Muscle of arm (tissue), 1 donor: ENCODE measurements at regions not wholly inside any gene's neighbourhood (a gene's known extent, or its start where the extent isn't known, plus 50 kb on each side); places are given as distances from the start of the nearest gene placed in this dataset.
A peak's percentile ranks its signal among the peaks of the same experiment; 100 is the strongest.

Experiments used
- DNase-seq: peaks from one replicate; pipeline ENCODE4 v3.0.0-alpha.2; 2013

DNA sequence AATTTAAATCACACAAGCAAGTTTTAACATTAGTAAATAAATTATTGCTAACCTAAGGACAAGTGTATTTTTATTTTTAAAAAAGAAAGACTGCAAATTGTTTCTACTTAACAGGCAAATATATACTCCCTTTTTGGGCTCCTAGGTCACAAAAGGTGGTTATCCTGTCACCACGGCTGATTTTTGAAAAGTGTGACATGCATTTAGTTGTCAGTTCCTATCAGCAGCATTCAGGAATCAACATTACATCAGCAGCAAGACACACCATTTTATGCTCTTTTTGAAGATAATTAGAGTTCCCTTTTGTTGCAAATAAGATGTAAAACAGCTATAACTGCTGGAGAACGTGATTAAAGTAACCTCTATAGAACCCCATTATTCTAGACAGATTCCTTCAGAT is 357.5 kb upstream of the TMCO5A start:
- no peak for DNase-seq

DNA sequence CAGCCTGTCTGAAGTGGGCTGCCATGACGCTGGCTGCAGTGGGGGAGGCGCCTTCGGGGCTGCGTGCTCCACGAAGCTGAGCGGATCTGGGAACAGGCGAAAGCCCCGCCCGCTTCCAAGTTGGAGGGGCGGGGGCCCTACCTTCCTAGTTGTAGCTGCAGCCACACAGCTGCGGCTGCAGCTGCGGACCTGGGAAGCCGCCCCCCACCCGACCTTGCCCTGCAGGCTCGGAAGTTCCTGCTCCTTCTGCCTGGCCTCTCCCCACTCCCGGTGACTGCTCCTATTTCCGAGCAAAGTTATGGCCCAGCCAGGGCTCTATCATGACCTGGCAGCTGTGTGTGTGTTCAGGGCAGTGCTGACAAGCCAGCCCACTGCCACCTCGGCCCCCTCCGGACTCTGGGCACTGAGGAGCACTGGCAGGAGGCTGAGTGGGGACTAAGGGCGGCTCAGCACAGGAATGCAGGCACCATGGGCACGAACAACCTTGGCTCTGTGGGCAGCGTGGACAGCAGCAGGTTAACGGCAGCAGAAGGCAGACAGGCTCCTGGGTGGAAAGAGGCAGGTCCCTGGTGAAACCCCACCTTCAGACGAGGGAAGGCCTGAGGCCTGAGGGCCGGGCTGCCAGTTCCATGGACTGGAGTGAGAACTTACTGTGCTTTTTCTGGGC is 352.4 kb upstream of the TMCO5A start:
- no peak for DNase-seq

DNA sequence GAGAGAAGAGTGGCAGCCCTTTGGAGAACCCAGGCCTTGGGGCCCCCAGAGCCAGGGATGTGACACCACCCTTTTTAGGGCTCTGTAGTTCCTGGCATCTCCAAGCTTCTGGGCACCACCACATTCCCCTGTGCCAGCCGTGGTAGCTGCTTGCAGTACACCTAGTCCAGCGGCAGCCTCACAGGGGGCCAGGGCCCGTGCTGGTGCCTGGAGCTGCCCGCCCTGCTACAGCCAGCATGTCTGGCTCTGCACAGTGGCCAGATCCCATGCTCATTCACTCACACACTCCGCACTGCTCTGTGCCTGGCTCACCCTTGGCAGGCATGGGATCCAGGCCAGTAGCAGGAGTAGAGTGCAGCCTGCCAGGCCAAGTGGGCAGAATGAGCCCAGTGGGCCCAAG is 351.6 kb upstream of the TMCO5A start:
- DNase-seq, result no peak

DNA sequence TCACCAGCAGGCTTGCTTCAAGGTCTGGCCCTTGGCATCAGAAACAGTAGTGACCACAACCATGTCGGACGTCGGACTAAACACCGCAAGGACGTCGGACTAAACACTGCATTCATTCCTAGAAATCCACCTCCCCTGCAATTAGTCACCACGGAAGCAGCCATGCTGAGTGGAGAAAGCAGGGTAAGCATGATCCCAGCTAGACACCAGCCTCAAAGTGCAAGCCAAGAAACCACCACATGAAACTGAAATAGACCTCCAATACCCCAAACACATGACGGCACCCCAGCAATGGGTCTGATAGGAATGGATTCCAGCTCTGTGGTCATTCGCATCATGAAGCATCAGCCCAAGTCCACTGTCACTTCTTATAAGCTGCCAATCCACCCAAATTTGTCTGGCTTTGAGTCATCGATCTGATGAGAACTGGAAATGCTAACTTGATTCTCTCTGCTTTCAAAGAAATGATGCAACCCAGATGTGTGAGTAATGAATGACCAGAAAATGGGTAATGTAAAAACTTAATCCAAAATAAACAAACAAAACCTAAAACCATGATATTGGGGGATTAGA is 348.3 kb upstream of the TMCO5A start:
- no peak for DNase-seq

DNA sequence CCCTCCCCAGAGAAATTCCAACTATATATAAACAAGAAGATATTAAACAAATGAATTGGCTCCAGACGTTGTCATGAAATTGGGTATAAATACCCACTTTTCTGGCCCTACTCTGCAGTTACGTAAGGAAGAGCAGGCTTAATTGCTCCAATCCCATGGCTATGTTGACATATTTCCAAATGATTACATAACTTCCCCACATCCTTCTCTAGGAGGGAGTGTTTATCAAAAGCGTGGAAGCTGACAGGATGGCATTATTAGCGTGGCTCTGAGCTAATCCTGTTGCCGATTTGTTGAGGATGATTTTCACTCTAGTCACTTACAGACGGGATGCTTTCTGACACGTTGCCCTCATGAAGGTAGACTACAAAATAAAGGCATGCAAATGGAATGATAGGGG is 347.5 kb upstream of the TMCO5A start:
- no peak for DNase-seq

DNA sequence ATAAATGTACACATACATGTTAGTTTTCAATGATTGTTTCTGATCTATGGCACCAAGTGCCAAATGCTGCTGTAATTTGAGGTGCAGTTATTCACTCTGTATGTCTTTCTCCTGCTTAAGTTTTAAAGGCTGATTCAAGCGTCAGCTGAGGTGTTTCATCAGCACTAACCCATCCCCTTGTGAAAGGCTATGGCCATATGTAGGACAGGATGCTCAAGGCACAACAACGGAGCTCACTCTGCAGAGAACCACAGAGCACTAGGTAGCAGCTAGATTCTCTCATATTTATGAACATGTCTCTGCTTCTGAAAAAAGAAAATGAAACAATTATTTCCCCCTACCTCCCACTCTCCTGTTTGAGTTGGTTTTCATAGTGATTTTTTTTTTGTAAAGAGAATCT is 340.0 kb upstream of the TMCO5A start:
- no peak for DNase-seq

DNA sequence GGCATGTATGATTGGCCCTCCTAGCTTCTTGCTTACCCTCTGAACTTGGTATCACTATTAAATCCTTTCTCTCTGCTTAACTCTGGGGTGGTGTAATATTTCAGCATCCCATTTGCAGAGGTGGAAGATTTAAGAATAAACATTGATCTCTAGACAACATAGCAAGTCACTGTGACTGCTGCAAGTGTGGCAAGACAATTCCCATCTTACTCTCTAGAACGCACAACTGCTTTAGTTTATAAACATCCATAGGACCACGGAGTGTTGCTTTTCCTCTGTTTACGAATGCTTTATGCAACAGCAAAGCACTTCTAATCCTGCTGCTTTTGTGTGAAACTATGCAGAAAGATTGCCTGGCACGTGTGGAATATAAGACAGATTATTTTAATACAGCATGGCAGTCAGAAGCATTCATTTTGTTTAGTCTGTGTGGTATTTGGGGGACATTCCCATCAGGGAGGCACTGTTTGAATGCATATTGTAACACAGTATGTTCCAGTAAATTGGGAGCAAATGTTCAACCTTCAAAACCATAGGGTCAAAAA is 338.9 kb upstream of the TMCO5A start:
- no peak for DNase-seq

DNA sequence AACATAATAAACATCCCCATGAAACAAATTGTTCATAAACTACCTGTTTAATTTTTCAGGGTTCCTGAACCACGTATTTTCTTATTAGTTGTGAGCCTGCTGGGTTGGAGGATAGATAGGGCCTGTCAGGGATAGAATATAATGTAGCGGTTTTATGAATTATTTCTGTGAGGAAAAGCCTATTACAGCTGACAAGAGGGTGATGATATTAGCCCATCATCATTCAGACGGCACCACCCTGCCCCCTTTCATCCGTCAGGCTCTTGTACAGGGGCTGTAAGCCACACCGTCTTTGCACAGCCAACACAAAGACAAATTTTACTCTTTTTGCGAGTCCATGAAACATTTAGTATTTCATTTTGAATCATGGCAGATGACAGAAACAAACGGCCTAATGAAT is 335.3 kb upstream of the TMCO5A start:
- DNase-seq, result no peak

DNA sequence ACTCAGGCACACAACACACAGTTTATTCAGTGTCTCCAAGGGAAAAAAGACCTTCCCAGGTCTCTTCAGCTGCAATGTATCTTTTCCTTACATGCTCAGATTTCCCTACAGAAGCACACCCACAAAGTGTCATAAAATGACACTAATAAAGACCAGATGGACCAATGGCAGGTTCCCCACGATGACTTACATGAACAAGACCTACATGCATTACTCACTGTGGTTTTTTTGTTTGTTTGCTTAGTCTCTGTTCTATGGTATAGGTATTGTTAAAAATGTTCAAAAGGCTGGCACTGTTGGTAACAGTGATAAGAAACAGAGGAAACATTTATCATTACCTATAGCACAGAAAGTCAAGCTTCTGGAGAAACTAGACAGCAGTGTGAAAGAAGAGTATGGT is 318.2 kb upstream of the TMCO5A start:
- DNase-seq, result no peak

DNA sequence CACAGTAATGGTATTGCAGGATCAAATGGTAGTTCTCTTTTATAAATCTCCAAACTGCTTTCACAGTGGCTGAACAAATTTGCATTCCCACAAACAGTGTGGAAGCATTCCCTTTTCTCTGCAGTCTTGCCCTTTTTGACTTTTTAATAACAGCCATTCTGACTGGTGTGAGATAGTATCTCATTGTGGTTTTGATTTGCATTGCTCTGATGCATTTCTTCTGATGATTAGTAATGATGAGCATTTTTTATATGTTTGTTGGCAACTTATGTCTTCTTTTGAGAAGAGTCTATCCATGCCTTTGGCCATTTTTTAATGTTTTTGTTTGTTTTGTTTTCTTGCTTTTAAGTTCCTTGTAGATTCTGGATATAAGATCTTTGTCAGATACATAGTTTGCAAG is 316.1 kb upstream of the TMCO5A start:
- no peak for DNase-seq

DNA sequence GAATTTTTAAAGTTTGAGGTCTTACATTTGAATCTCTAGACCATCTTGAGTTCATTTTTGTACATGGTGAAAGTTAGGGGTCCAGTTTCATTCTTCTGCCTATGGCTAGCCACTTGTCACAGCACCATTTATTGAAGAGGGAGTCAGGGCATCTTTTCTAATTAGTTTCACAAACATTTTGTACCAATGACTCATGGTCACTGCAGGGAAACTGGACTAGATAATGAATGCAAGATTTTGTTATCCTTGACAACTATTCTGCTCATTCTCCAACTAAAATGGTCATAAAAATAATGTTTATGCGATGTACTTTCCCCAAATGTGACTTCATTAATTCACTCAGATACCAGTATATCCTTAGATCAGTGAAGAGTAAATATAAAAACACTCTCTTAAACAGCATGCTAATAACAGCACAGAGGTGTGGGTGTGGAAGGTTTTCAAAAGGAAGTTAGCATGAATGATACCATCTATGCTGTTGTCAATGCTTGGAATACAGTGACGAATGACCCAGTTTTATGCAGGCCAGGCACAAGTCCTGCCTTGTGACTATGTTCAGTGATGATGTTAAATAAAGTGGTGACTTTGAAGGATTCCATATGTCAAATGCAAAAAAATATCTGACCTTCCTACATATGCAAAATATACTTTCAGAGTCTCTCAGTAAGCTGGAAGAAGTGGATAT is 314.9 kb upstream of the TMCO5A start:
- DNase-seq, result no peak

DNA sequence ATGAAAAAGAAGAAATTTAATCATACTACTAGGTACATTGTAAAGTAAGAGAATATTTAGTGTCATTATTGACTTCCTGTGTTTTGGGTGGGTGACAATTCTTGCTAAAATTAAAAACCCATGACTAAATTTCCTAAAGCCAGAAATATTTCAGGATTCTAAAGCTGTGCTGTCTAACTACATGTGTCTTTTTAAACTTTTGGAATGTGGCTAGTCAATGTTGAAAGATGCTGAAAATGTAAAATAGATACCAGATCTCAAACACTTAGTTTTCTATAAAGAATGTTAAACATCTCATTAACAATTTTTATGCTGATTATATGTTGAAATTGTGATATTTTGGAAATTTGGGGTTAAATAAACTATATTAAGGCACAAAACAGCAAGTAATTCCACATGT is 308.9 kb upstream of the TMCO5A start:
- DNase-seq, result no peak

DNA sequence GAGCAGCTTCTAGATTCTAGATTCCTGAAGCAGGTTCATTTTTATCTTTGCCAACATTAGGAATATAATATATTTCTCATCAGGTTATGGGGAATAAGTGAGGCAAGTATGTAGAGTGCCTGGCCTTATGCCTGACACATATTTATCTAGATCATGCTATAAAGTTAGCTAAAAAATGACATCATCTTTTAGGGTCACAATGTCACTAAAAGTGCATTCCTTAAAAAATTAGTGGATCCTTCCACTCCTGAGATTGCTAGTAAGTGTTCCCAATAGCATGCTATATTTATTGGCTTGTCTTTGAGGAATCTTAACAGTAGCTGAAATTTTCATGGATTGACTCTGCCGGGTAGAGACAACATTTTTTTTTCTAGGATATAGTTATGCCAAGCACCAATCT is 305.9 kb upstream of the TMCO5A start:
- DNase-seq, result no peak

DNA sequence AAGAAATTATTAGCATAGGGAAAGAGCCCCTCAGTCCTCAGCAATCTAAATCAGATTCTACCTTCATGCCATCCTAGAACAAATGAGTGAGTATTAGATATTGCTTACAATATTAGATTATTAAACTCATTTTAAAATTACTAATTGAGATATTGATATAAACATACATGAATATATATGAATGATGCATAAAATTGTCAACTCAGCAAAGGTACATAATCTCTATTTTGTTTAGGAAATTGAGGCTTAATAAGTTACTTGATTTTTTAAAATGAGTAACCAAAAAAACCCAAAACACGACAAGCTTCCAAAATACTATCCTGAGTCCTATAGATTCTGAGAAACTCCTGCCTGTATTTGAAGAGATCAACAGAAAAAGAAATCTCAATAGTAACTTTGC is 297.7 kb upstream of the TMCO5A start:
- no peak for DNase-seq

DNA sequence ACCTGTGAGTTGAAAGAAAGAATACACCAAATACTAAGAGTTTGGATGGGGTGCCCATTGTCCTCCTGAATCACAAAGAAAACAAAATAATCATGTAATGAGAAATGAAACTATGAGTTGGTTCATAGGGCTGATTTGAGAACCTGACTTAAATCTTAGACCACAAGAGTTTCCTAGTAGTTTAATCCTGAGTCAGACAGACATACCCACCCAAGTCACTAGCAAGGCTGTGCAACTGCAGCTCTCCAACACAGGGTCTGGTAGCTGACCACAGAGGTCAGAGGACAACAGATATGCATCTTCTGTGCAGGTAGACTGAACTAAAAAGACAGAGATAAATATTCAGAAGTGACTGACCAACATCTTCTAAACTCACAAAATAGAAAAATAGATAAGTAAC is 296.3 kb upstream of the TMCO5A start:
- no peak for DNase-seq

DNA sequence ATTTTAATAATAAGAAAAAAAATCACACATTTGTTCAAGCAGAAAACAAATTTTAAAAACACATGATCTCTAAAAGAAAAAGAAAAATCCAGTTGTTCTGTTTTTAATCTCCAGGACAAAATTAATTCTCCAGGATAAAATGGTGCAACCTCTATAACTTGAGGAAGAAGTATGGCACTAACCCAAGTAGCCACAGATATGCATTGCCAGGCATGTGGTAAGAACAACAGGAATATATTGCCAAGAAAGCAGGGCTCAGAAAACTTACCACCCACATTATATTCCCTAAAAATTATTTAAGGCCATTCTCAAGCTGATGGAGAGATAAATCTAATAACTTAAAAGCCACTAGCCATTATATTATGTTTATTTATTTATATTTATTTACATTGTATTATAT is 295.7 kb upstream of the TMCO5A start:
- no peak for DNase-seq

DNA sequence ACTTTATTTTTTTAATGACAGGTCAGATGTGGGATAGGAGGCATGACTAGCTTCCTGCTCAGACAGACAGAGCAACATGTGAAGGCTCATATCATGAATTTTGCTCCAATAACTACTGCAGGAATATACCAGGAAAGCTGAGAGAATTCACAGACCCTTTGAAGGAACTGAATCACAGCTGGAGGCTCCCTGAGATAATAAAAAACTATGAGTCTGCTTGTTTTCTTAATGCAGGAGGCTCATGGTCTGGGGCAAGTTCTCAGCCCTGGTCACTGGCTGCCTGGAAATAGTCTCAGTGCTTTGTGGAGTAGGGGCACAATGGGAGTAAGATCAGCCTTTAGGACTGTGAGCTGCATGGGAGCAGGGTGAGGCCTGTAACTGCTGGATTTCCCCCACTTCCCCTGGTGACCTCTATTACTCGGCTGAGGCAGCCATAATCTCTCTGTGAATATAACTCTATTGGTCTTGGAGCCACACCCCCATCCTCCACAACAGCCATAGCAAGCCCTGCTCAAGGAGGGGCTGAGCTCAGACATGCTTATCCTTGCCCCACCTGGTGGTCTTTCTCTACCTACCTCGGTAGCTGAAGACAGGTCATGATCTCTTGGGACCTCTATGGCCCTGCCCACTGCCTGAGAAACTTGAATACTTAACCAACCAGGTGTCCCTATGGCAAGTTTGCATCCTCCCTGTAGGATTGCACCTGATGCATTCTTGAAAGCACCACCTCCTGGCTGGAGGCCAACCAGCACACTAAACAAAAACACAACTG is 281.6 kb upstream of the TMCO5A start:
- no peak for DNase-seq

DNA sequence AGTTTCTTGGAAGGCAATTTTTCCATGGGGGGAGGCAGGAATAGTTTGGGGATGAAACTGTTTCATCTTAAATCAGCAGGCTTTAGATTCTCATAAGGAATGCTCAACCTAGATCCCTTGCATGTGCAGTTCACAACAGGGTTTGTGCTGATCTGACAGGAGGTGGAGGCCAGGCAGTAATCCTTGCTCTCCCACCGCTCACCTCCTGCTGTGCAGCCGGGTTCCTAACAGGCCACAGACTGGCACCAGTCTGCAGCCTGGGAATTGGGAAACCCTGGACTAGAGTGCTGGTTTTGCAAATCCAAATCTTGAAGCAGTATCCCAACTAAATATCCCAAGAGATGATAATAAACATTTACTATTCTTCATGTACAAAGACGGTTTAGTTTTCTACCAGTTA is 256.3 kb upstream of the TMCO5A start:
- no peak for DNase-seq

DNA sequence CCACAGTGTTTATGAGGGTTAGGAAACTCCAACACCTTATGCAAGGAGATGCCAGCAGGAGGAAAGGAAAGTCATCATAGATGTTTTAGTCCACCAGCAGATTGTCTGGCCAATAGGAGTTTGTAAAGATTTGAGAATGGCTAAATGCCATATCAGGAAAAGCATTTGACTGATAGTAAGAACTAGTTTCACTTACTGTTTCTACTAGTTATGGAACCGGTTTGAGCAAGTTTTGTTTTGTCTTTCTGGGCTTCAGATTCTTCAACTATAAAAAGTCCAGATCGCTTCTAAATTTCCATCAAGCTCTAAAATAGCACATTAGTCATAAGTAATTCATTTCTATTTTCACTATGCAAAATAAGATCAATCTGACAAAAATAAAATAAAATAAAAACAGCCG is 254.8 kb upstream of the TMCO5A start:
- no peak for DNase-seq

DNA sequence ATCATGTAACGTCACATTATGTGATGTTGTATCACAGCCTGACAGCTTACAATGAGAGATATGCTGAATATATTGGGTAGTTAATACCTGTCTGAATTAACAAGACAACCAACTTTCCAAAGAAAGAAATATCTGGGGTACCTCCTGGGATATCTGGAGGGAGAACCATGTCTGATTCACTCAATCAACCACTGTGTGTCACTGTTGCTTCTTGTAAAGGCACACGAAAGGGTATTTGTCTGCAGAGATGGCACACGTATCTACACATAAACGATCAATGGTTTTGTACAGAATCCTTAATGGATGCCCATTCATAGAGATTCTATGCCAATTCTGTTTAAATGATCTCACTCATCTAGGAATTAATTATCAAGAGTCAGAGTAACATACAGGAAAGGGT is 252.1 kb upstream of the TMCO5A start:
- no peak for DNase-seq

DNA sequence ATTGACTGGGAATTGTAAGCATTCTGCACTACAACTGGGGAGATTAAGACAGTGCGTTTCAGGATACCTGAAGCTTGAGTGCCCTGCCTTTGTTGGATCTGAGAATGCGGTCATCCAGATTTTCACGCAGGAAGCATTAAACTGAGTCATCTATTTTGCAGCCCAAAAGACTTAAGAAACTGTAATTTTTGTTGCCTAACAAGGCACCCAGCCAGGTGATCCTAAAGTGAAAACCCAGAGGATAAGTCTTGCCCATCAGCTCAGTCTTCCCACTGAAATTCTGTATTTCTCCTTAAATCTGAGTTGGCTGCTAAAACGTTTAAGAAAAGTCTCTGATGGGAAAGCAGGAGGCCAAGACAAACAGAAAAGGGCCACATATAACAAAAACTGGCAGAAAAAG is 242.5 kb upstream of the TMCO5A start:
- peak; percentile 24 for DNase-seq

DNA sequence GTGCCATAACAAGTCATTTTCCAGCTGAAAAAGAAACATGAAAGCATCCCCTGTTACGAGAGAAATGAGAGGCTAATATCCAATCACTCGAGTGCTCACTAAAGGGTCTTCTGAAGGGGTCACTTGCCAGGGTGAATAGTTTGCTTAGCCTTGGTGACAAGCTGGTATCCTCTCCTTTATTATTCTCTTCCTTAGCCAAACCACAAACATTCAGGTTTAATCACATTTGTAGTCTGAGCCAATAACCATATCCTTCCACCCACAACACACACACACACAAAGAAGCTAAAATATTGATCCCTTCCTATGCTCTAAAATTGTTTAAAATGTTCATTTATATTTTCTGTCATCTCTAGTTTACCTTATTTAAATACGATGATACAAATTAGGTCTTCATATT is 240.5 kb upstream of the TMCO5A start:
- no peak for DNase-seq

DNA sequence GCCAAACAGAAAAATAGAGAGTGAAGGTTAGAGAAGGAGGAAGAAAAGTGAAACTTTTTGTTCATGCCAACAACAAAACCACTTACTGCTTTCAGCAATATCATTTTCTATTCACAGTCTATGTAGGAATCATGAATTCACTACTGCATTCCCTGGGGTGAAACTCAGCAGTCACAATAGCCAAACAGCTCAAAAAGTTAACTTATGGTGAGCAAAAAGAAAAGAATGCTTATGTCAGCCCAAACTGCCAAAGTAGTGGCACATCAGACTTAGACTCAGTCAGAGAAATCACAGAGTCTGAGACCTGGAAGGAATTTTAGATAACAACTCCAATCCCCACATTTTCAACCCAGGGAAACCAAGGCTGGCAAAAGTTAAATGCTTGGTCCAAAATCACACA is 238.7 kb upstream of the TMCO5A start:
- DNase-seq, result no peak
